GM12878 (cell line): ENCODE measurements at regions not wholly inside any gene's neighbourhood (a gene's known extent, or its start where the extent isn't known, plus 50 kb on each side); places are given as distances from the start of the nearest gene placed in this dataset.

Experiments used
- ATAC-seq: fragments of 200-7000 bp; cut with Tn5 transposase; 3 replicates; pipeline ENCODE4 v1.9.1; 2020; ENCODE audit warnings: mild to moderate bottlenecking, moderate library complexity
- BruUV-seq: library from RNA; stranded (reverse); fragments of 400-500 nt; replicated peaks from 2 replicates; lab custom pipeline; 2021; lab: Mats Ljungman, UMichigan
- CTCF ChIA-PET: fragments of 300-600 bp; sonication (Branson Sonifier 250); formaldehyde crosslinking; extraction: SDS; loops from one replicate; lab custom pipeline; 2021; ENCODE audit warnings: inconsistent platforms; lab: Yijun Ruan, JAX
- POLR2A ChIA-PET: fragments of 350-600 bp; formaldehyde crosslinking; extraction: SDS; loops from one replicate; lab custom pipeline; 2021; ENCODE audit warnings: inconsistent platforms; lab: Charles Lee
- RAD21 ChIA-PET: fragments of 300-600 bp; sonication (Branson Sonifier 250); formaldehyde crosslinking; loops from one replicate; lab custom pipeline; 2023; ENCODE audit warnings: antibody characterized with exemption; ENCODE audit not compliant: unreplicated experiment; lab: Charles Lee
- SMC1A ChIA-PET: fragments of 300-600 bp; sonication (Branson Sonifier 250); formaldehyde crosslinking; loops from one replicate; lab custom pipeline; 2023; ENCODE audit not compliant: unreplicated experiment, uncharacterized antibody; lab: Charles Lee
- DNase-seq: peaks from one replicate; pipeline ENCODE4 v3.0.0-alpha.2; 2011; ENCODE audit warnings: low read depth, low spot score
- FAIRE-seq: peaks from 3 replicates; lab custom pipeline; 2011; peaks lifted over from hg19 to GRCh38; lab: Jason Lieb, UNC
- H2AFZ ChIP-seq: 2 replicates; pipeline ENCODE4 v1.6.0; 2011; ENCODE audit warnings: low read depth, low read length, control low read depth; ENCODE audit not compliant: control insufficient read depth
- H3K27ac ChIP-seq: 2 replicates; pipeline ENCODE4 v1.5.1; 2011; ENCODE audit warnings: control low read depth; ENCODE audit not compliant: control insufficient read depth, insufficient read depth
- H3K27me3 ChIP-seq, 2 experiments: replicated peaks in 1 of 2; 2 replicates each; pipeline versions ENCODE4 v1.6.0 to v1.6.1; 2011; ENCODE audit warnings: low read length in 1 of 2; ENCODE audit not compliant: control insufficient read depth in 2 of 2, insufficient read depth in 2 of 2
- H3K36me3 ChIP-seq, 2 experiments: 2 replicates each; pipeline ENCODE4 v1.5.1; 2011; ENCODE audit warnings: low read length in 1 of 2; ENCODE audit not compliant: control insufficient read depth in 2 of 2, insufficient read depth in 2 of 2
- H3K4me1 ChIP-seq: 2 replicates; pipeline ENCODE4 v1.6.1; 2011; ENCODE audit warnings: mild to moderate bottlenecking, low read length, moderate library complexity, mixed read lengths; ENCODE audit not compliant: control insufficient read depth, insufficient read depth
- H3K4me2 ChIP-seq: 2 replicates; pipeline ENCODE4 v1.6.0; 2011; ENCODE audit warnings: control low read depth; ENCODE audit not compliant: control insufficient read depth, insufficient read depth
- H3K4me3 ChIP-seq: fragments of 200-600 bp; sonication (generic); 2 replicates; pipeline ENCODE4 v1.5.1; 2016
- H3K79me2 ChIP-seq: 2 replicates; pipeline ENCODE4 v1.6.0; 2011; ENCODE audit warnings: low read length; ENCODE audit not compliant: control insufficient read depth, insufficient read depth
- H3K9ac ChIP-seq: 2 replicates; pipeline ENCODE4 v1.8.0; 2011; ENCODE audit warnings: low read length, control low read depth, mixed read lengths; ENCODE audit not compliant: control insufficient read depth, insufficient read depth
- H3K9me3 ChIP-seq: replicated peaks from 3 replicates; pipeline ENCODE4 v1.5.1; 2011; ENCODE audit warnings: mild to moderate bottlenecking, low read length; ENCODE audit not compliant: control insufficient read depth, insufficient read depth
- H4K20me1 ChIP-seq: 2 replicates; pipeline ENCODE4 v1.6.0; 2011; ENCODE audit not compliant: control insufficient read depth, insufficient read depth
- MTA2 ChIP-seq: fragments of 450-650 bp; IDR thresholded peaks from 2 replicates; pipeline ENCODE4 v1.6.1; 2016; ENCODE audit warnings: low read depth, mild to moderate bottlenecking, moderate library complexity
- SRF ChIP-seq, 2 experiments: IDR thresholded peaks; 2 replicates each; pipeline ENCODE4 v1.6.1; 2011; ENCODE audit warnings: low read depth in 2 of 2, low read length in 2 of 2, mild to moderate bottlenecking in 1 of 2, moderate library complexity in 1 of 2
- WGBS: methylation state at CpG from one replicate; pipeline ENCODE4 v1.1.6; 2016; ENCODE audit warnings: low lambda C conversion rate; ENCODE audit not compliant: insufficient replicate concordance, insufficient coverage; ENCODE audit errors: missing lambda C conversion rate; 5-methylcytosine and 5-hydroxymethylcytosine counted together
- in situ Hi-C: fragments of 300-500 bp; cut with MboI; formaldehyde crosslinking; loops from 9 replicates; pipeline ENCODE4 v1.14.3; 2018; ENCODE audit warnings: mixed read lengths
- intact Hi-C: fragments of 100-400 bp; cut with micrococcal nuclease; formaldehyde crosslinking; loops from one replicate; pipeline ENCODE4 v1.14.2; 2022; ENCODE audit not compliant: unreplicated experiment
- TF ChIP-seq, protein P1 (sequence below): fragments of 150-350 bp; IDR thresholded peaks from 2 replicates; pipeline ENCODE4 v1.6.1; 2016; ENCODE audit warnings: low read depth, low read length
- TF ChIP-seq, protein P2 (sequence below): fragments of 450-650 bp; IDR thresholded peaks from 2 replicates; pipeline ENCODE4 v1.6.1; 2018; ENCODE audit warnings: mild to moderate bottlenecking, low read depth, moderate library complexity; ENCODE audit not compliant: partially characterized antibody
- TF ChIP-seq, protein P3 (sequence below): IDR thresholded peaks from 2 replicates; pipeline ENCODE4 v1.6.1; 2012; ENCODE audit warnings: low read depth, low read length, improper control_type of control experiment

DNA sequence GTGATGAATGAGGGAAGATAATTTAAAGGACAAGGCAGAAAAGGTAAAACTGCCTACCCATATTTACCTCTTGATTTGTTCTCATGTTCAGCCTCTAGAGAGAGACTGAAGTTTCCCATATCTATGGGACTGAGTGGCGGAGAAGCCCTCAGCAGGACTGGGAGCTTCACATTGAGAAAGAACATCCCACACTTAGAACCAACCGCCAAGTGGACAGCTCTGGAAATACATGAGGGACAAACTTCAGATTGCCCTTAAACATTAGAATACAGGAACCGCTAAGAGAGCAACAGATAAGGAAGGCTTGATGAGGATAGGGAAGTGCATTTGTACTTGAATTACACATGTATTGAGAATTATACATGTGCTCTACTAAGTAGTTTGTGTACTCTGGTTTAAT lies 316.0 kb upstream of the MIR17HG start:
- ChIA-PET RAD21 (no interaction called here), POLR2A (no interaction called here), SMC1A (interaction anchor here (1.1 kb wide), 1 partner anchor 16 kb away, joined by 3 read pairs; no protein-coding TSS in a partner anchor), CTCF (no interaction called here)
- Histone ChIP-seq H3K79me2 (no peaks in the 10 kb centered on the region), H3K27ac (no peak overlapping the region), H4K20me1 (no peaks in the 10 kb centered on the region), H3K9me3 (no peaks in the 10 kb centered on the region), H3K4me1 (no peaks in the 10 kb centered on the region), H3K4me2 (no peak overlapping the region), H2AFZ (no peak overlapping the region), H3K27me3 (no peaks in the 10 kb centered on the region), H3K9ac (no peak overlapping the region), H3K36me3 (no peaks in the 10 kb centered on the region), H3K4me3 (no peak overlapping the region)
- 68% methylated on average over 3 of the region's 3 CpGs for WGBS
- no TSS peak for BruUV-seq
- TF ChIP-seq, protein P1, sequence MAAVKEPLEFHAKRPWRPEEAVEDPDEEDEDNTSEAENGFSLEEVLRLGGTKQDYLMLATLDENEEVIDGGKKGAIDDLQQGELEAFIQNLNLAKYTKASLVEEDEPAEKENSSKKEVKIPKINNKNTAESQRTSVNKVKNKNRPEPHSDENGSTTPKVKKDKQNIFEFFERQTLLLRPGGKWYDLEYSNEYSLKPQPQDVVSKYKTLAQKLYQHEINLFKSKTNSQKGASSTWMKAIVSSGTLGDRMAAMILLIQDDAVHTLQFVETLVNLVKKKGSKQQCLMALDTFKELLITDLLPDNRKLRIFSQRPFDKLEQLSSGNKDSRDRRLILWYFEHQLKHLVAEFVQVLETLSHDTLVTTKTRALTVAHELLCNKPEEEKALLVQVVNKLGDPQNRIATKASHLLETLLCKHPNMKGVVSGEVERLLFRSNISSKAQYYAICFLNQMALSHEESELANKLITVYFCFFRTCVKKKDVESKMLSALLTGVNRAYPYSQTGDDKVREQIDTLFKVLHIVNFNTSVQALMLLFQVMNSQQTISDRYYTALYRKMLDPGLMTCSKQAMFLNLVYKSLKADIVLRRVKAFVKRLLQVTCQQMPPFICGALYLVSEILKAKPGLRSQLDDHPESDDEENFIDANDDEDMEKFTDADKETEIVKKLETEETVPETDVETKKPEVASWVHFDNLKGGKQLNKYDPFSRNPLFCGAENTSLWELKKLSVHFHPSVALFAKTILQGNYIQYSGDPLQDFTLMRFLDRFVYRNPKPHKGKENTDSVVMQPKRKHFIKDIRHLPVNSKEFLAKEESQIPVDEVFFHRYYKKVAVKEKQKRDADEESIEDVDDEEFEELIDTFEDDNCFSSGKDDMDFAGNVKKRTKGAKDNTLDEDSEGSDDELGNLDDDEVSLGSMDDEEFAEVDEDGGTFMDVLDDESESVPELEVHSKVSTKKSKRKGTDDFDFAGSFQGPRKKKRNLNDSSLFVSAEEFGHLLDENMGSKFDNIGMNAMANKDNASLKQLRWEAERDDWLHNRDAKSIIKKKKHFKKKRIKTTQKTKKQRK = no peak
- TF ChIP-seq, protein P2, sequence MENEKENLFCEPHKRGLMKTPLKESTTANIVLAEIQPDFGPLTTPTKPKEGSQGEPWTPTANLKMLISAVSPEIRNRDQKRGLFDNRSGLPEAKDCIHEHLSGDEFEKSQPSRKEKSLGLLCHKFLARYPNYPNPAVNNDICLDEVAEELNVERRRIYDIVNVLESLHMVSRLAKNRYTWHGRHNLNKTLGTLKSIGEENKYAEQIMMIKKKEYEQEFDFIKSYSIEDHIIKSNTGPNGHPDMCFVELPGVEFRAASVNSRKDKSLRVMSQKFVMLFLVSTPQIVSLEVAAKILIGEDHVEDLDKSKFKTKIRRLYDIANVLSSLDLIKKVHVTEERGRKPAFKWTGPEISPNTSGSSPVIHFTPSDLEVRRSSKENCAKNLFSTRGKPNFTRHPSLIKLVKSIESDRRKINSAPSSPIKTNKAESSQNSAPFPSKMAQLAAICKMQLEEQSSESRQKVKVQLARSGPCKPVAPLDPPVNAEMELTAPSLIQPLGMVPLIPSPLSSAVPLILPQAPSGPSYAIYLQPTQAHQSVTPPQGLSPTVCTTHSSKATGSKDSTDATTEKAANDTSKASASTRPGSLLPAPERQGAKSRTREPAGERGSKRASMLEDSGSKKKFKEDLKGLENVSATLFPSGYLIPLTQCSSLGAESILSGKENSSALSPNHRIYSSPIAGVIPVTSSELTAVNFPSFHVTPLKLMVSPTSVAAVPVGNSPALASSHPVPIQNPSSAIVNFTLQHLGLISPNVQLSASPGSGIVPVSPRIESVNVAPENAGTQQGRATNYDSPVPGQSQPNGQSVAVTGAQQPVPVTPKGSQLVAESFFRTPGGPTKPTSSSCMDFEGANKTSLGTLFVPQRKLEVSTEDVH = no peak
- TF ChIP-seq, protein P3, sequence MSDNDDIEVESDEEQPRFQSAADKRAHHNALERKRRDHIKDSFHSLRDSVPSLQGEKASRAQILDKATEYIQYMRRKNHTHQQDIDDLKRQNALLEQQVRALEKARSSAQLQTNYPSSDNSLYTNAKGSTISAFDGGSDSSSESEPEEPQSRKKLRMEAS = no peak
- no peak for TF ChIP-seq SRF (IDR thresholded peaks at IDR 0.05; ENCODE audit: low read depth in 2 of 2, low read length in 2 of 2)
- no peak for TF ChIP-seq MTA2
- intact Hi-C loops = no loop called here
- DNase-seq (no peak), ATAC-seq (no peak), FAIRE-seq (no peak)
- in situ Hi-C loops = no loop called here
